Astrocyte (in vitro differentiated cells and primary cell): ENCODE measurements at regions not wholly inside any gene's neighbourhood (a gene's known extent, or its start where the extent isn't known, plus 50 kb on each side); places are given as distances from the start of the nearest gene placed in this dataset.

Source experiments
- DNase-seq: peaks from one replicate; pipeline ENCODE4 v3.0.0-alpha.2; 2010; ENCODE audit warnings: low read depth
- FAIRE-seq: peaks from 2 replicates; lab custom pipeline; 2011; peaks lifted over from hg19 to GRCh38; lab: Jason Lieb, UNC
- H2AFZ ChIP-seq: 2 replicates; pipeline ENCODE4 v1.6.0; 2012; ENCODE audit warnings: low read depth, low read length, inconsistent platforms
- H3K27ac ChIP-seq: 2 replicates; pipeline ENCODE4 v1.5.1; 2011; ENCODE audit warnings: low read depth, low read length, inconsistent platforms
- H3K27me3 ChIP-seq: 2 replicates; pipeline ENCODE4 v1.6.0; 2011; ENCODE audit warnings: low read length, inconsistent platforms; ENCODE audit not compliant: insufficient read depth
- H3K36me3 ChIP-seq: 2 replicates; pipeline ENCODE4 v1.5.1; 2011; ENCODE audit warnings: low read length, inconsistent platforms; ENCODE audit not compliant: insufficient read depth
- H3K4me1 ChIP-seq: 2 replicates; pipeline ENCODE4 v1.5.1; 2011; ENCODE audit warnings: low read length, inconsistent platforms; ENCODE audit not compliant: insufficient read depth
- H3K4me2 ChIP-seq: 2 replicates; pipeline ENCODE4 v1.6.0; 2012; ENCODE audit warnings: low read length, inconsistent platforms
- H3K4me3 ChIP-seq: 2 replicates; pipeline ENCODE4 v1.5.1; 2011; ENCODE audit warnings: low read depth, mild to moderate bottlenecking, low read length, inconsistent platforms; ENCODE audit not compliant: insufficient read depth
- H3K79me2 ChIP-seq: 2 replicates; pipeline ENCODE4 v1.6.0; 2012; ENCODE audit warnings: mild to moderate bottlenecking, low read length, inconsistent platforms; ENCODE audit not compliant: insufficient read depth
- H3K9ac ChIP-seq: 2 replicates; pipeline ENCODE4 v1.6.0; 2012; ENCODE audit warnings: mild to moderate bottlenecking, low read length, inconsistent platforms
- H3K9me3 ChIP-seq: 2 replicates; pipeline ENCODE4 v1.5.1; 2012; ENCODE audit warnings: low read depth, mild to moderate bottlenecking, low read length, inconsistent platforms; ENCODE audit not compliant: insufficient read depth
- H4K20me1 ChIP-seq: 2 replicates; pipeline ENCODE4 v1.6.0; 2012; ENCODE audit warnings: low read length, inconsistent platforms; ENCODE audit not compliant: insufficient read depth
- H3K27ac Mint-ChIP-seq: one replicate; pipeline ENCODE4 v1.8.0; 2021; ENCODE audit warnings: mild to moderate bottlenecking, mixed read lengths; ENCODE audit not compliant: unreplicated experiment
- H3K27me3 Mint-ChIP-seq: one replicate; pipeline ENCODE4 v1.8.0; 2021; ENCODE audit warnings: low read depth, mixed read lengths; ENCODE audit not compliant: unreplicated experiment
- H3K36me3 Mint-ChIP-seq: one replicate; pipeline ENCODE4 v1.8.0; 2021; ENCODE audit warnings: low read depth, mixed read lengths; ENCODE audit not compliant: unreplicated experiment
- H3K4me1 Mint-ChIP-seq: one replicate; pipeline ENCODE4 v1.8.0; 2021; ENCODE audit warnings: low read depth, mixed read lengths; ENCODE audit not compliant: unreplicated experiment
- H3K4me3 Mint-ChIP-seq: one replicate; pipeline ENCODE4 v1.8.0; 2021; ENCODE audit warnings: mild to moderate bottlenecking, moderate library complexity, mixed read lengths; ENCODE audit not compliant: unreplicated experiment
- H3K9me3 Mint-ChIP-seq: one replicate; pipeline ENCODE4 v1.8.0; 2021; ENCODE audit warnings: mild to moderate bottlenecking, mixed read lengths; ENCODE audit not compliant: unreplicated experiment
- EZH2 ChIP-seq: IDR thresholded peaks from 2 replicates; pipeline ENCODE4 v1.6.1; 2012; ENCODE audit warnings: mild to moderate bottlenecking, low read length, inconsistent platforms; ENCODE audit not compliant: insufficient read depth
- TF ChIP-seq, protein P1 (sequence below): IDR thresholded peaks from 2 replicates; pipeline ENCODE4 v1.5.1; 2011; ENCODE audit warnings: low read depth, mild to moderate bottlenecking, inconsistent platforms, low read length, moderate library complexity; ENCODE audit not compliant: insufficient read depth

DNA sequence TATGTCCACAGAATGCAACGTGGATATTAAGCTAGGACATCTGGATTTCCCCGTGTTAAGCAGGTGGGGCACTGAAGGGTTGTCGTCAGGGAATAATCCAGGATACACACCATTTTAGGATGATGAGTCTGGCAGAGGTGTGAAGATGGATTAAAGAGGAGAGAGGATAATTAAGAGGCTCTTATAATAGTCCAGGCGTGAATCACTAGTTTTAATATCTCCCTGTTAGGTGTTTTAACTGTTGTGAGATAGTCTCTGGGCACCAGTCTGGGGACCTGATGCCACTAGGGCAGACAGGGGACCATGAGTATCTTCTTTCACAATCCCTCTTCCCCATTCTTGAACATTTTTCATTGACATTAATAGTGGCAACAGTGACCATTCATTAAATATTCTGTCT is 216.7 kb downstream of the TBX5 start:
- Mint-ChIP-seq H3K4me3 (no peak overlapping the region), H3K9me3 (peaks cover 5% of the 10 kb centered on the region), H3K36me3 (no peaks in the 10 kb centered on the region), H3K27ac (no peak overlapping the region), H3K4me1 (no peaks in the 10 kb centered on the region), H3K27me3 (peaks cover 37% of the 10 kb centered on the region)
- FAIRE-seq (no peak), DNase-seq (no peak)
- Histone ChIP-seq H3K36me3 (no peaks in the 10 kb centered on the region), H3K4me3 (no peak overlapping the region), H3K9me3 (no peaks in the 10 kb centered on the region), H3K4me2 (no peak overlapping the region), H3K9ac (no peak overlapping the region), H3K27ac (no peak overlapping the region), H3K79me2 (no peaks in the 10 kb centered on the region), H3K4me1 (no peaks in the 10 kb centered on the region), H3K27me3 (no peaks in the 10 kb centered on the region), H2AFZ (no peak overlapping the region), H4K20me1 (no peaks in the 10 kb centered on the region)
- no peak for TF ChIP-seq EZH2
- TF ChIP-seq, protein P1, sequence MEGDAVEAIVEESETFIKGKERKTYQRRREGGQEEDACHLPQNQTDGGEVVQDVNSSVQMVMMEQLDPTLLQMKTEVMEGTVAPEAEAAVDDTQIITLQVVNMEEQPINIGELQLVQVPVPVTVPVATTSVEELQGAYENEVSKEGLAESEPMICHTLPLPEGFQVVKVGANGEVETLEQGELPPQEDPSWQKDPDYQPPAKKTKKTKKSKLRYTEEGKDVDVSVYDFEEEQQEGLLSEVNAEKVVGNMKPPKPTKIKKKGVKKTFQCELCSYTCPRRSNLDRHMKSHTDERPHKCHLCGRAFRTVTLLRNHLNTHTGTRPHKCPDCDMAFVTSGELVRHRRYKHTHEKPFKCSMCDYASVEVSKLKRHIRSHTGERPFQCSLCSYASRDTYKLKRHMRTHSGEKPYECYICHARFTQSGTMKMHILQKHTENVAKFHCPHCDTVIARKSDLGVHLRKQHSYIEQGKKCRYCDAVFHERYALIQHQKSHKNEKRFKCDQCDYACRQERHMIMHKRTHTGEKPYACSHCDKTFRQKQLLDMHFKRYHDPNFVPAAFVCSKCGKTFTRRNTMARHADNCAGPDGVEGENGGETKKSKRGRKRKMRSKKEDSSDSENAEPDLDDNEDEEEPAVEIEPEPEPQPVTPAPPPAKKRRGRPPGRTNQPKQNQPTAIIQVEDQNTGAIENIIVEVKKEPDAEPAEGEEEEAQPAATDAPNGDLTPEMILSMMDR: no peak

DNA sequence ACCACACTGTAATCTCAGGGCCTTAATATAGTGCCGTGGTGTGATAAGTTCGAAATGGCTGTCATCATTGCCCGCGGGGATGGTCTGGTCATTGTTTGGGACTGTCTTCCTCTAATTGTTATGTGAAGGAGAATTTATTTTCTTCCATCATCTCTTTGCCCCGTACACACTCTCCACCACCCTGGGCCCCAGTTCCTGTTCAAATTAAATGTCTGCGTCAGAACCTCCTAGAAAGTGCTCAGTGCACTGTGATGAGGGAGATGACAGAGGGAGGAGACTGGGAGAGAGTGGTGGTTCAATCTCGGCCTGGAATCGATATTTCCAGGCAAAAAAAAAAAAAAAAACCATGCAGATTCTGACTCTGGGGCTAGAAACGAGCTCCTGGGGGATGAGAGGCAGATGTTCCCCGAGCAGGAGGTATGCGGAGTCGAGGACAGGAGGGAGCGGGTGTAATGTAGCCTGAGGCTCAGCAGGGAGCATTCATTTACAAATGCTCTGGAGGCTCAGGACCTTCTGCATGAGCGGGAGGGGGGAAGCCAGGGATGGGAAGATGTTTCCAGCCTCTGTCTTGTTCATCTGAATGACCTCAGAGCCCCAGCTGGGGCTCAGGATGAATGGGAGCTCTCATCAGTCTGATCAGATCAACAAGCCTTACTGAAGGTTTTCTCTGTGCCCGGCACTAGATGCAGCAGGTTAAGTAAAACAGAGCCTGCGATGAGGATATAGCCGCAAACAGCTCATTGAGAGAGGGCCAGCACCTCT is 219.5 kb downstream of the TBX5 start:
- Histone ChIP-seq H2AFZ (no peak overlapping the region), H3K4me2 (no peak overlapping the region), H3K27me3 (no peaks in the 10 kb centered on the region), H3K79me2 (no peaks in the 10 kb centered on the region), H3K4me3 (no peak overlapping the region), H3K4me1 (no peaks in the 10 kb centered on the region), H3K9ac (no peak overlapping the region), H3K36me3 (no peaks in the 10 kb centered on the region), H3K9me3 (peaks cover 3% of the 10 kb centered on the region), H4K20me1 (no peaks in the 10 kb centered on the region), H3K27ac (no peak overlapping the region)
- no peak for FAIRE-seq
- Mint-ChIP-seq H3K27ac (no peak overlapping the region), H3K4me3 (no peak overlapping the region), H3K9me3 (peaks cover 5% of the 10 kb centered on the region), H3K27me3 (peaks cover 33% of the 10 kb centered on the region), H3K4me1 (no peaks in the 10 kb centered on the region), H3K36me3 (no peaks in the 10 kb centered on the region)
- DNase-seq: no peak
- no peak for TF ChIP-seq EZH2
- TF ChIP-seq, protein P1: no peak

DNA sequence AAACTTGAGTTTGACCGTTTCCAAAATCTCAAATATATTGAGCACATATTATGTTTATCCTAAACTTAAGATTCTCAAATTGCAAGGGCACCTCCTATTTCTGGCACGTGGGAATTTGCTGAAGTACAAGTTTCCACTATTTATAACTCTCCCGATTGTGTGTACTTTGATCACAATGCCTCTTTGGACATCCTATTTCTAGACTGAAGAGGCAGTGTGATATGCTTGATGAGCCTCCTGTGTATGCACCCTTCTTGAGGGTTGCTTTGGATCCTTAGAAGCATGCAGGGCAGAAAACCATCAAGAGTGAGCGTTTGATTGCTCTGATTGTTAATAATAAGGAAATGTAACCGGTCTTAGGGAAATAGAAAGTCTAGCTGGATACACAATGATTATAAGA is 218.9 kb upstream of the RBM19 start:
- FAIRE-seq (no peak), DNase-seq (no peak)
- Mint-ChIP-seq H3K4me1 (no peaks in the 10 kb centered on the region), H3K4me3 (no peak overlapping the region), H3K9me3 (peaks cover 5% of the 10 kb centered on the region), H3K36me3 (no peaks in the 10 kb centered on the region), H3K27me3 (peaks cover 39% of the 10 kb centered on the region), H3K27ac (no peak overlapping the region)
- Histone ChIP-seq H3K79me2 (no peaks in the 10 kb centered on the region), H3K9ac (no peak overlapping the region), H3K4me1 (no peaks in the 10 kb centered on the region), H3K27me3 (no peaks in the 10 kb centered on the region), H3K4me2 (no peak overlapping the region), H3K9me3 (peaks cover 3% of the 10 kb centered on the region), H3K27ac (no peak overlapping the region), H3K36me3 (no peaks in the 10 kb centered on the region), H3K4me3 (no peak overlapping the region), H2AFZ (no peak overlapping the region), H4K20me1 (no peaks in the 10 kb centered on the region)
- TF ChIP-seq EZH2: no peak
- TF ChIP-seq, protein P1: no peak
